Omental fat pad (tissue), 3 donors: ENCODE measurements at regions not wholly inside any gene's neighbourhood (a gene's known extent, or its start where the extent isn't known, plus 50 kb on each side); places are given as distances from the start of the nearest gene placed in this dataset.
"Not testable (repeated sequence)": the region's sequence is repeated elsewhere in the genome, so short reads cannot be mapped to it uniquely, and the experiment has no call there.

Source experiments
- ATAC-seq: fragments of 150-250 bp; one replicate; pipeline ENCODE4 v1.9.1; 2016; ENCODE audit warnings: mild to moderate bottlenecking, moderate library complexity; ENCODE audit not compliant: low FRiP score
- DNase-seq: peaks from one replicate; pipeline ENCODE4 v3.0.0-alpha.2; 2019; ENCODE audit warnings: low spot score
- CTCF ChIP-seq, 3 donors: fragments of 450-650 bp; IDR thresholded peaks; one replicate each; pipeline ENCODE4 v1.5.1; 2016 to 2017; ENCODE audit warnings: antibody characterized with exemption in 3 of 3, mild to moderate bottlenecking in 3 of 3, moderate library complexity in 2 of 3

- DNase-seq, result no peak
- TF ChIP-seq CTCF (IDR thresholded peaks at IDR 0.05), result no peak
- ATAC-seq, result no peak
These were observed 320.3 kb upstream of the FOXK1 start for GRCh38 chr7:4361774-4362173.

- ATAC-seq (no peak), DNase-seq (no peak)
These were observed 298.5 kb upstream of the FOXK1 start for GRCh38 chr7:4383584-4383983.

GRCh38 chr7:4386190-4386589 is 295.9 kb upstream of the FOXK1 start:
- ATAC-seq, result no peak
- no peak for DNase-seq
- no peak for TF ChIP-seq CTCF (IDR thresholded peaks at IDR 0.05)

More at GRCh38 chr7:4383584-4383983, 298.5 kb upstream of the FOXK1 start:
- TF ChIP-seq CTCF (IDR thresholded peaks at IDR 0.05), result no peak

- not testable (repeated sequence) for DNase-seq
These were observed 291.0 kb upstream of the FOXK1 start for GRCh38 chr7:4391103-4391502.

GRCh38 chr7:4394736-4395135 is 287.4 kb upstream of the FOXK1 start:
- DNase-seq (no peak), ATAC-seq (no peak)
- TF ChIP-seq CTCF (IDR thresholded peaks at IDR 0.05), result no peak

More at GRCh38 chr7:4391103-4391502, 291.0 kb upstream of the FOXK1 start:
- ATAC-seq, result not testable (repeated sequence)

GRCh38 chr7:4399121-4399520 is 283.0 kb upstream of the FOXK1 start:
- ATAC-seq, result no peak
- DNase-seq, result no peak
- TF ChIP-seq CTCF (IDR thresholded peaks at IDR 0.05), result no peak

GRCh38 chr7:4399596-4399995 is 282.5 kb upstream of the FOXK1 start:
- DNase-seq, result no peak
- TF ChIP-seq CTCF (IDR thresholded peaks at IDR 0.05), result no peak
- ATAC-seq, result no peak
